Spleen (tissue), 11 donors: ENCODE measurements at regions not wholly inside any gene's neighbourhood (a gene's known extent, or its start where the extent isn't known, plus 50 kb on each side); places are given as distances from the start of the nearest gene placed in this dataset.

Experiments used
- DNase-seq: peaks from one replicate; pipeline ENCODE4 v3.0.0-alpha.2; 2020
- H3K27ac ChIP-seq, 8 donors: fragments of 200-600 bp; sonication (generic) in 7 of 8; 1 replicate in 4 of 8; 2 replicates in 4 of 8; pipeline versions ENCODE4 v1.5.0 to v1.8.0; 2016 to 2021; ENCODE audit warnings: inconsistent platforms in 4 of 8, mild to moderate bottlenecking in 4 of 8, moderate library complexity in 1 of 8
- H3K27me3 ChIP-seq, 7 donors: fragments of 200-600 bp; sonication (generic) in 6 of 7; replicated peaks in 1 of 7; 1 replicate in 4 of 7; 2 replicates in 3 of 7; pipeline versions ENCODE4 v1.5.0 to v1.8.0; 2016 to 2021; ENCODE audit warnings: inconsistent platforms in 3 of 7, mild to moderate bottlenecking in 1 of 7
- H3K36me3 ChIP-seq, 6 donors: fragments of 200-600 bp; sonication (generic) in 5 of 6; 1 replicate in 4 of 6; 2 replicates in 2 of 6; pipeline versions ENCODE4 v1.5.0 to v1.8.0; 2016 to 2021; ENCODE audit warnings: inconsistent platforms in 2 of 6
- H3K4me1 ChIP-seq, 6 donors: fragments of 200-600 bp; sonication (generic) in 5 of 6; 1 replicate in 3 of 6; 2 replicates in 3 of 6; pipeline versions ENCODE4 v1.5.0 to v1.8.0; 2016 to 2021; ENCODE audit warnings: inconsistent platforms in 3 of 6
- H3K4me3 ChIP-seq, 8 donors: fragments of 200-600 bp; sonication (generic) in 7 of 8; 1 replicate in 4 of 8; 2 replicates in 4 of 8; pipeline versions ENCODE4 v1.5.0 to v1.8.0; 2016 to 2021; ENCODE audit warnings: inconsistent platforms in 4 of 8, mild to moderate bottlenecking in 4 of 8, moderate library complexity in 2 of 8
- H3K9me3 ChIP-seq, 8 donors: fragments of 200-600 bp; sonication (generic) in 7 of 8; 1 replicate in 4 of 8; 2 replicates in 4 of 8; pipeline versions ENCODE4 v1.5.0 to v1.8.0; 2016 to 2021; ENCODE audit warnings: inconsistent platforms in 4 of 8
- CTCF ChIP-seq, 11 experiments: fragments of 200-600 bp in 7 of 11; fragments of 450-650 bp in 4 of 11; sonication (generic) in 4 of 11; IDR thresholded peaks in 8 of 11; conservative IDR thresholded peaks in 3 of 11; 1 replicate in 7 of 11; 2 replicates in 4 of 11; pipeline versions ENCODE4 v1.4.0 to v1.8.0; 2016 to 2021; ENCODE audit warnings: antibody characterized with exemption in 11 of 11, inconsistent platforms in 4 of 11, mild to moderate bottlenecking in 1 of 11
- POLR2A ChIP-seq, 3 donors: fragments of 450-650 bp; IDR thresholded peaks; one replicate each; pipeline ENCODE4 v1.5.1; 2017; ENCODE audit warnings: antibody characterized with exemption in 3 of 3, mild to moderate bottlenecking in 1 of 3
- POLR2AphosphoS5 ChIP-seq, 3 donors: sonication (generic); formaldehyde crosslinking; IDR thresholded peaks; one replicate each; pipeline ENCODE4 v1.5.1; 2017; ENCODE audit warnings: antibody characterized with exemption in 3 of 3
- WGBS, 5 donors: extraction: QIAGEN DNeasy Blood & Tissue Kit in 3 of 5; methylation state at CpG; one replicate each; pipeline versions ENCODE4 v1.1.5 to v1.1.7; 2013 to 2018; 5-methylcytosine and 5-hydroxymethylcytosine counted together
- intact Hi-C: fragments of 100-400 bp; cut with DNase I; formaldehyde crosslinking; loops from one replicate; pipeline ENCODE4 v1.15.0; 2023; ENCODE audit warnings: low total_unique reads
- donor health status: healthy with polysubstance abuse.
- donor health status: DM: no; HTN: no; CAD: no; lungs with moderate emphysema.
- donor health status: DM: no; HTN: no; CAD: no.
- donor health status: Bipolar disorder and iron deficiency.
- donor health status: healthy.
- donor health status: DM: no; HTN: no; CAD: no.
- donor health status: DM: yes; HTN: yes; CAD: no.

GRCh38 chr7:116386674-116387073 lies 112.9 kb upstream of the CAV2 start:
- WGBS, 5 donors, result 89 to 95% (median 90%) methylated on average over 5 of the region's 5 CpGs
- no peaks in the 10 kb centered on the region for H3K27me3 ChIP-seq
- H3K27ac ChIP-seq, result no peak overlapping the region
- H3K4me1 ChIP-seq, result no peaks in the 10 kb centered on the region
- intact Hi-C loops, result no loop called here
- no peak overlapping the region for H3K4me3 ChIP-seq
- H3K9me3 ChIP-seq, result no peaks in the 10 kb centered on the region
- TF ChIP-seq POLR2A (IDR thresholded peaks at IDR 0.05) (no peak), POLR2AphosphoS5 (IDR thresholded peaks at IDR 0.05) (no peak), CTCF (IDR thresholded peaks at IDR 0.05 in 8 of 11, conservative IDR thresholded peaks at IDR 0.05 in 3 of 11) (no peak)
- no peaks in the 10 kb centered on the region for H3K36me3 ChIP-seq
- DNase-seq, result no peak

GRCh38 chr7:116390363-116390762 lies 109.2 kb upstream of the CAV2 start:
- Histone ChIP-seq H3K27ac (no peak overlapping the region), H3K27me3 (no peaks in the 10 kb centered on the region), H3K4me3 (no peak overlapping the region), H3K36me3 (no peaks in the 10 kb centered on the region), H3K9me3 (no peaks in the 10 kb centered on the region), H3K4me1 (peaks cover 0 to 6% (median 2%) of the 10 kb centered on the region in 6 donors)
- no peak for DNase-seq
- intact Hi-C loops, result no loop called here
- TF ChIP-seq CTCF (IDR thresholded peaks at IDR 0.05 in 8 of 11, conservative IDR thresholded peaks at IDR 0.05 in 3 of 11) (no peak), POLR2A (IDR thresholded peaks at IDR 0.05) (no peak), POLR2AphosphoS5 (IDR thresholded peaks at IDR 0.05) (no peak)
- WGBS, 5 donors, result 91 to 96% (median 93%) methylated on average over 3 of the region's 3 CpGs

- intact Hi-C loops, result no loop called here
- DNase-seq, result no peak
- no peaks in the 10 kb centered on the region for H3K36me3 ChIP-seq
- peak overlapping the region in 7 of 8 donors; percentile 46 to 85 (median 69) for H3K27ac ChIP-seq
- no peak overlapping the region for H3K4me3 ChIP-seq
- peaks cover 0 to 2% (median 0%) of the 10 kb centered on the region in 8 donors for H3K9me3 ChIP-seq
- H3K4me1 ChIP-seq, result peaks cover 0 to 6% (median 2%) of the 10 kb centered on the region in 6 donors
- TF ChIP-seq CTCF (IDR thresholded peaks at IDR 0.05 in 8 of 11, conservative IDR thresholded peaks at IDR 0.05 in 3 of 11) (no peak), POLR2AphosphoS5 (IDR thresholded peaks at IDR 0.05) (no peak), POLR2A (IDR thresholded peaks at IDR 0.05) (no peak)
- no peaks in the 10 kb centered on the region for H3K27me3 ChIP-seq
Measured at GRCh38 chr7:116392806-116393205, 106.7 kb upstream of the CAV2 start.

GRCh38 chr7:116393654-116394053 lies 105.9 kb upstream of the CAV2 start:
- Histone ChIP-seq H3K27ac (peak overlapping the region in 7 of 8 donors; percentile 46 to 85 (median 71)), H3K9me3 (peaks cover 0 to 9% (median 0%) of the 10 kb centered on the region in 8 donors), H3K4me1 (peaks cover 0 to 6% (median 2%) of the 10 kb centered on the region in 6 donors), H3K36me3 (no peaks in the 10 kb centered on the region), H3K4me3 (no peak overlapping the region), H3K27me3 (no peaks in the 10 kb centered on the region)
- intact Hi-C loops, result no loop called here
- no peak for TF ChIP-seq POLR2A (IDR thresholded peaks at IDR 0.05)
- TF ChIP-seq POLR2AphosphoS5 (IDR thresholded peaks at IDR 0.05), result peak in 2 of 3 donors; percentile 41 to 80
- DNase-seq, result no peak
- WGBS, 5 donors, result 24 to 36% (median 31%) methylated on average over 6 of the region's 6 CpGs

- Histone ChIP-seq H3K4me3 (no peak overlapping the region), H3K27ac (peak overlapping the region in 7 of 8 donors; percentile 44 to 85 (median 66)), H3K27me3 (no peaks in the 10 kb centered on the region), H3K36me3 (no peaks in the 10 kb centered on the region), H3K9me3 (peaks cover 0 to 9% (median 0%) of the 10 kb centered on the region in 8 donors), H3K4me1 (peaks cover 0 to 6% (median 2%) of the 10 kb centered on the region in 6 donors)
- no peak for TF ChIP-seq CTCF (IDR thresholded peaks at IDR 0.05 in 8 of 11, conservative IDR thresholded peaks at IDR 0.05 in 3 of 11)
- no peak for TF ChIP-seq POLR2AphosphoS5 (IDR thresholded peaks at IDR 0.05)
- TF ChIP-seq POLR2A (IDR thresholded peaks at IDR 0.05), result no peak
- WGBS, 5 donors, result 85 to 93% (median 86%) methylated on average over 11 of the region's 11 CpGs
- no peak for DNase-seq
- intact Hi-C loops, result no loop called here
Measured at GRCh38 chr7:116394106-116394505, 105.4 kb upstream of the CAV2 start.
